ENCODE measurements at regions not wholly inside any gene's neighbourhood (a gene's known extent, or its start where the extent isn't known, plus 50 kb on each side); places are given as distances from the start of the nearest gene placed in this dataset.

DNA sequence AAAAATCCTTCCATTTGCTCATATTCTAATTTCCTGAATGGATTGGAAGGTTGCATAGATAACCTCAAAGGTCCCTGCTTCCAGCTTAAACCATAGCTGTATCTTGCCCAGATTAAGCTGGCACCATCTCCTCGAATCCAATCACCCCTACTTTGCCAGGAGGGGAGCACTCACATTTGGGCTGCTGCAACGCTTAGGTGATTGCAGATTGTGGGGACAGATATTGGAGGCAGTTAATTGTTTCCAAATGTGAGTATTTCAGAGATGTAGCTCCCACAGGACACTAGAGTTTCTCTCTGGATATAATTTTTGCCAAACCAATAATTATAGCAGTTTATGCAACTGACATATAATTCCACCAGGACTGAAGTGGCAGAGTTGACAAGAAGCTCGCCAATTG, 53.5 kb upstream of the ACSL1 start:
- DNase-seq: no peak

DNA sequence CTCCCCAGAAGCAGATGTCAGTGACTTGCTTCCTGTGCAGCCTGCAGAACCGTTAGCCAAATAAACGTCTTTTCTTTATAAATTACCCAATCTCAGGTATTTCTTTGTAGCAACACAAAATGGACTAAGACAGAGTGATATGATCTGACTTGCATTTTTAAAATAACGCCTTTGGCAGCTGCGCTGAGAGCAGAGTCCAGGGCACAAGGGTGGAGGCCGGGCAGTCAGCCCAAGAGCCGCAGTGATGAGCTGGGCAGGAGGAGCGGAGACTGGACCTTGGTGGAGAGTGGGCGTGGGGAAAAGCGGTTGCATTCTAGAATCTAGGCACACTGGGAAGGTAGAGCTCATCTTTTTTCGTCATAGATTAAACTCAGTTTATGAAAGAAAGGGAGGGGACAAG, 56.5 kb upstream of the ACSL1 start:
- DNase-seq: no peak

DNA sequence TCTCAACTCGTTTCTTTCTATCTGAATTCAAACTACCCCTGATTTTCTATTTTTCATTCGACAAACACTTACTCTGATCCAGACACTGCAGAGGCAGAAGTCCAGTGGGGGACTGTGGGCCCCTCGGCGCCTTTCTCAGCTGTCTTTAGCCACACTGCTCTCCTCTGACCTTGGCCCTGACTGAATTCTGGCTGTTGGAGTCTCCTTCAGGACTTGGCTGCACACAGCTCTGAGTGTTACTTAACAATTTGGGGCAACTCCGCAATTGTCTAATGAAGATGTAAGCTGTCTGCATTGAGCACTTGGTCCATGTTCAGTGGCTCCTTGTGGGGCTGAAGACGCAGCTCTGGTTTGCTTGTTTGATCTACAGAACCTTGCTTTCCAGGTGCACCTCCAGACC, 57.3 kb upstream of the ACSL1 start:
- DNase-seq: no peak

DNA sequence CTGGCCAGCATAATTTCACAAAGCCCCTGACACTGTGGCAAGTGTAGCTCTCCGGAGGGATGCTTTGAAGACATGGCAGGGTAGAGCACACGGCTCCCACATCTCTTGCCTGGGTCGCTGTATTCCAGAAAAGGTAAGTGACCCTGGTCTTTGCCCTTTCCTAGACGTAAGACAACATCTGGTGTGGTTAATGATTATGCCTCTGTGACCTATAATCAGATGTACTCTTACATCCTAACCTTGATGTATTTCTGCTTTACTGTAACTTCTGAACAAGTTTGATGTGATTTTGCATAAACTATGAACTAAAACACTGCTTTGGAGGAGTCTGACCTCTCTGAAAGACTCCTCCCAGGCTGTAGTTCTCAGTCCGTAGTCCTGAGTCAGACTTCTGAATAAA, 59.1 kb upstream of the ACSL1 start:
- DNase-seq: no peak

DNA sequence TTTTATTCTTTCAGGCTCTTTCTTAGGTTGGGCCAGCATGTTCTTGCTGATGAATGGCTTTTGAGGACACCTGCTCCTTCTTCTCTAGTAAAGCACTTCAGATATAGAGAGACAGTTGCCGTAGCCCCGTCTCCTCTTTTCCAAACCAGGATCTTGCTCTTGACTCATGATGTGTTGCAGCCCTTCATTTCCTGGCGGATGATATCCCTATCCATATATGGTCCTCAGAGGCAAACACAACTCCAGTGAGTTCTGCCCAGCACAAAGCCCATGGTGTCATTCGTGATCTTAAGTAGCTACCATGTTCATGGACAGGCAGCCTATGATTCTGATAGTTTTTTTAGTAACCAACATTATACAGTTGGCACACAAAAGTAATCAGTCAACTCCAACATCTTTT, 59.8 kb upstream of the ACSL1 start:
- no peak for DNase-seq

DNA sequence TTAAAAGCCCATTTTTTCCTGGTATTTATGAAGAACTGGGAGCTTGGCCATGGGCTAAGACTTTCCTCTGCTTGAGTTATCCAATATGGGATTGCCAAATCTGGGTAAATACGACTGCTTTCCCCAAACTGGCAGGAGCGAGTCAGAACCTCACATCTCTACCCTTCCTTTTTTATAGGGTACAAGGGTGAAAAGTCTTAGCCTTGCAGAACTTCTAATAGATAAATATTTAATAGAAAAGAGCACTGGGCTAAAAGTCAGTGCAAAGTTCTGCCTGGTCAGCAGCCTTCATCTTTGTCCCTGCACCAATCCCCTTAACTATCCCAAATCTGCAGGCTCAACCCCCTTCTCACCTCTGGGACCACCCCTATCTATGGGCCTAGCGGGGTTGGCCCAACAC, 61.6 kb upstream of the ACSL1 start:
- no peak for DNase-seq

DNA sequence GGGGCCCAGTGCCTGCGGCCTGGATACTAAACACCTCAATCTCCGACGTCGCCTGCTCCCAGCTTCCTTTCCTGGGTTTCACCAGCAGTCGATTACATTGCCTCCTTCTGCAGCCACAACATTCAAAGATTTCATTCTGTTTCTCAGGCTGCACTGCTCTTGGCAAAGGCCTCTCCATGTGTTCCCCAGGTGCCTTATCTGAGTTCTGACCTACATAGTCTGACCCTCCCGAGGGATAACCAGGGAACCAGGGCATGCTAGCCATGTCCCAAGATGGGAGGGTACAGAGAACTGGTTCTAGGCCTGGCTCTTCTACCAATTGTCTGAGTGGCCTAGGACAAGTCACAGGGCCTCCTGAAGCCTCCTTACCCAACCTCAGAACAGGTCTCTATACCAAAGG, 62.2 kb upstream of the ACSL1 start:
- no peak for DNase-seq

DNA sequence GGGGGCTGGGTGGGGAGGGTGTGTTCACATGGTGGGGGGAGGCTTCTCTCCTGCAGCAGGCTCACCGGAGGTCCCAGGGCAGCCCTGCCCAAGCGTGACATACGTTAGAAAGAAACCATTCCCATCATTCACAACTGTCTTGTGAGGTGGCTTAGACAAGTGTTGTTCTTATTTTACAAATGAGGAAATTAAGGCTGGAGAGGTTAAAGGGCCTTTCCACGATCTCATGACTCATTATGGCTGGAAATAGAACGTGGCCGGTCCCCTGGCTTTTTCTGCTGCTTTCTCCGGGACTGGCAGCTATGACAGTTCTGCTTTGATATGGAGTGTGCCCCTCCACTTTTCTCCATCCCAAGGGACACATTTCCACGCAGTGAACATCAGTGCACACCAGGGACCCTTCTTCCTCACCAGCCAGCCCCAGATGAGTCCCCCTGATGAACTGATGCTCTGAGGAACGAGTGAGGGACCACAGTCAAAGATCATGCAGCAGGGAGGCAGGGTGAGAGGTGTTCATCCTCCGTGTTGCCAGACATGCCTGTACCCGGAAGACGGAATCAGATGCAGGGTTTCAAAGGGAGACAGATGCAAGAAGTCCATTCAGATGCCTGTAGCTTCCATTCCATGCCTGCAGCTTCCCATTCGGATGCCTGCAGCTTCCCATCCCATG, 64.0 kb upstream of the ACSL1 start:
- DNase-seq: no peak

DNA sequence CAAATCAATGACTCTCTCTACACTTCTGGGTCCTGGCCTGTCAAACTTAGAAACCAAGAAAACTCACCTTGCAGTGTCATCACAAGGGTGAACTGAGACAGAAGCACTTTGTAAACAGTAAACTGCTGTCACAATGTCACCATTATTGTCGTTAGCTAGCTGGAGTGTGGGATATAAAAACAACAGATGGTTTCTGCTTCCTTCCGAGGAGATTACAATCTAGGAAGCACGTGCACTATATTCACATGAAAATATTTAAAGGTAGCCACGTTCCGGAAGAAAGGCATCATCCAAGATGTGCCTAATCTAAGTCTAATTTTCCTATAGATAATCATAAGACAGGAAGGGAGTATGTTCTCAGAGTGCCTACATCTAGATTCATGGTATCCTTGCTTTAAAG, 64.7 kb upstream of the ACSL1 start:
- DNase-seq: no peak

DNA sequence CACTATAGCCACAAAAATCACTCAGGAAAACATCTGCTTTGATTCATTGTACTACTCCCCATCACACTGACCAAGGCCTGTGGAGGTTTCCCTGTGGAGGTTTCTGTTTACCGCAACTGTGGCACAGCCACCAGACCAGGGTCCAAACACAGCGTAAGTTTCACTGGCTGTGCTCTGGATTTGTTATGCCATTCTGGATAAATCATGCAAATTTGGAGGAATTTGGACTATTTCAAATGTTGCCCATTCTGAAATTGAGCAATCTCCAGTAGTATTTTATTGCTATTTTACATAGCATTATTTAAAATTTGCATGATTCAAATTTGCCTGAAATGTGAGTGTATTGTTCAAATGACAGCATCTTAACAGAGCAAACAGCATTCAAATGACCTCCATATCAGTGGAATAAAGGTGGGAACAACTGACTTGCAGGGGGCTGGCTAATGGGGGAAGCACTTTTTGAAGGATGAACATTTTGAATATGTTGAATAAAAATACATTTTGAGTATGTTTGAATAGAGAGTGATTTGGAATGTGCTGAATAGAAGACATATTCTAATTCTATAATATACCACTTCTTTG, 66.1 kb upstream of the ACSL1 start:
- no peak for DNase-seq

DNA sequence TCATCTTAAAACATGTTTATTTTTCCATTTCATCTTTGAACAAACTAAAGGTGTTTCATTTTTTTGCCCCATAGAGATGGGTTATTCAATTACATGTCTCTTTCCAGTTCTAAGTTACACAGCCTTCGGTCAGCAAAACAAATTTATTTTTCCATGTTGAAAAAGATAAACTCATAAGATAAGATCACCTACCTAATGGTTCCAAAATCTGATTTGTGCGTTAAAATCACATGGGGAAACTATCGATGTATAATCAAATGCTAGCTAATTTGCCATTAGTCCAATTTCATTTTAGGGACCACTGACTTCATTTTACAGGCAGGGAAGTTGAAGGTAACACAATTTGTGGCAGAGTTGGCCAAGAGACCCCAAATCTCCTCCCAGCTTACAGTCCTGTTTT, 67.2 kb upstream of the ACSL1 start:
- DNase-seq: no peak

DNA sequence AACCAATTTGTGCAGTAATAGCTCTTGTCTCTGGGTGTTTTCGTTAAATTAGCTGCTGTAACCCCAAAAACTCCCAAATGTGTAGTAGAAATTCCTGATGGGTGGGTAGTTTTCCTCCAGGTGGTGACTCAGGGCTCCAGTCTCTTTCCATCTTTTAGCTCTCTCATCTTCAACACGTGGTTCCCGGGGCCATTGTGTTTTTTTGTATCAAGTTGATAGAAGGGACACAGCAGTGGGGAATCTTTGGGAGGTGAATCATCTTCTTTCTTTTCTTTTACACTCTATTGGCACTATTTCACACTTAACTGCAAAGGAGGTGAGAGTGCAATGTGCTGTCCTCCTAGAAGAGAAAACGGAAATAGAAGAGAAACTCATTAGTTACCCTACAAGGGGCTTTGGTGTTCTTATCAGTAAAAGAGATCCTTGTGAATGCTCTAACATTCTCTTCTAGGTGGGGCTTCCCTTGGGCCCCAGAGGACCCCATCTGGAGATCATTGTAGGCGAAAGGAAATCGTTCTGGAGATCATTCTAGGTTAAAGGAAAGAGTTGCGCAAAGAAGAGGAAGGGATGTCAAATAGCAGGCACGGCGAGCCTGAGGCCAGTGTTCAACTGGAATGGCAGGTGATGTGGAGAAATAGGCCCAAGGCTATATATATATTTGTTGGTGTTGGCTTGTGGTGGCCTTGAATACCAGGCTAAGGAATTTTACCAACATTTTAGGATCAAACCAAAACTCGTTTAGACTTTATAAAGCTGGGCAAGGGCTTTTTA, 68.2 kb upstream of the ACSL1 start:
- no peak for DNase-seq

DNA sequence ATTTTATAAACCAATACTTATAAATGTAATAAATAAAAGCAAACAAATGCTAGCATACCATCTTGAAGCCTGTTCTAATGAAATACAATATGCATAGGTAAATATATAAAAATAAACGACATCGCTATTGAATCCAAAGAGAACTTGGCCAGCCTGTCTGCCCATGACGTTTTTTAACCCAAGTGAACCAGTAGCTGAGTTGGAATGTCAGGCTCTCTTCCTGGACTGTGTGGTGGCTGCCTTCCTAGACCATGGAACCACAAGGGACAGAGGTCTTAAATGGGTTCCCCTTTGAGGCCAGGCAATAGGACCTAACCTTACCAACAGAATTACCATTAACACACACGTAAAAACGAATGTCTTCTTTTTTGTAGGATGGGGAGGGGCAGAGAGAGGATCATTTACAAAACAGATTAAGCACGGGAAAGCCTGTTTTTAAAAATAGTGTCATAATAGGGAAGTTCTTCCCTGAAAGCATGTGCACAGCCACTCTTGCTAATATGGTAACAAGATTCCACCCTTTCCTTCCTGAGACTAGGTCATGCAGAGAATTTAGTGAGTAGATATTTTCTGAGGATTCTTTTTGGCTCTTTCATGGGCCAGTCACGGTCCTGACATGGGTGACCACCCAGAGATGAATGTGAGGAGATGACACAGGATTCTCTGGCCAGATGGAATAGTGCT, 69.4 kb upstream of the ACSL1 start:
- DNase-seq: no peak

DNA sequence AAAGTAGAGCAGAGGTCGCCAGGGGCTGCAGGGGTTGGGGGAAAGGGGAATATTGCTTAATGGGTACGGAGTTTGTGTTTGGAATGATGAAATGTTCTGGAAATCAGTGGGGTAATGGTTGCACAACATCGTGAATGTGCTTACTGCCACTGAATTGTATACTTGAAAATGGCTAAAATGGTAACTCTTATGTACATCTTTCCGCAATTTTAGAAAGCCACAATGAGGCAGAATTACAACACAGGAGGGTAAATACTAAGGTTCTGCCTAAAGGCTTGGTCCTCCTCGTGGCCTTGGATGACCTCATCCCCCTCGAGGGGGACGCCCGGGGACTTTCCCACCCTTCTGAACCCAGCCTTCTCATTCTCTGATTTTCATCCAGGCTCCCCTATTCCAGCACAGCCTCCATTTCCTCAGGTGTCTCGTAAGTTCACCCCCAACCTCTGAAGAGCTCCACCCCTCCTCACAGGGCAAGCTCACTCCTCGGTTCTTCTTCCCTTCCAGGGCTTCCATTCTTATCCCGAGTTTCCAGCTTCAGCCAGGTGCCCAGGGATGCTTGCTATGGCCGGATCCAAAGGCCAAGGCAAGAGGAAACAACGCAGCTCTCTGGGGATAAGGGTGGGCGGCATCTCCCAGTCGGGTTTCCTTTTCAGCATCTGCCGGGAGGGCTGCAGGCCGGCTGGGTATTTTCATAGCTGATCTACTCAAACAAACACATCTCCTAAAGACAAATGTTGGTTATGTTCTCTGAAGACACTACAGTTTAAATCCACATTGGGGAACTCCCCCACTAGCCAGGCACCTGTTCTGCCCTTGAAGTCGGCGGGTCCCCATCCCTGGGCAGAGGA, 71.3 kb upstream of the ACSL1 start:
- no peak for DNase-seq

DNA sequence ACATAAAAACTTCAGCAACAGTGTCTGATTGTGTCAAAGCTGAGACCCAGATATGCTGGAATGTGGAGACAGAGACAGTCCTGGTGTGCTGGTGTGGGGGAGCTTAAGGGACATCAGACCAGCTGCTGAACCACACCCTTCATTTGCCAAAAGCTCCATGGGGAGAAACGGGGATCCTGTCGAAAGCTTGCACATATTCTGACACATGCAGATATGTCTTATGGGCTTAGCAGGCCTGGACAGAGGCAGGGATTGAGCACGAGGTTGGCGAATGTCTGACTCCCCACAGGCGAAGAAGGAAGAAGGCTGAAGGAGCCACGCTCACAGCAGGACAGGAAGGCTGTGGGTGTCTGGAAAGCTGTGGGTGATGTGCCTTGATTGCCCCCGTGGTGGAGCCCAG, 72.1 kb upstream of the ACSL1 start:
- no peak for DNase-seq

DNA sequence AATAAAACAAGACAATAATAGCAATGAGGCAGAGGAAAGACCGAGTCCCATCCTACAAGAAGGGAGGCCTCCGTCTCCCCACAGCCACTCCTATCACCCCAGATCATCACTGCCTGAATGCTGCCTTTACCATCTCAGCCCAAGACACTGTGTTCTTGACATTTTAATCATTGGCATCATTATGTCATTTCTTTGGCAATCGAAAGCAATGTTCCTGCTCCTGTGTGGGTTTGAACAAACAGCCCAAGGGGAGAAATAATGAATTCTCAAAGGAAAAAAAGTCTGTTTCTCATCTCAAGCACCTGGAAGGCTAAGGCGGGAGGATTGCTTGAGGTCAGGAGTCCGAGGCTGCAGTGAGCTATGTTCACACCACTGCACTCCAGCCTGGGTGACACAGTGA, 73.0 kb upstream of the ACSL1 start:
- DNase-seq: no peak

DNA sequence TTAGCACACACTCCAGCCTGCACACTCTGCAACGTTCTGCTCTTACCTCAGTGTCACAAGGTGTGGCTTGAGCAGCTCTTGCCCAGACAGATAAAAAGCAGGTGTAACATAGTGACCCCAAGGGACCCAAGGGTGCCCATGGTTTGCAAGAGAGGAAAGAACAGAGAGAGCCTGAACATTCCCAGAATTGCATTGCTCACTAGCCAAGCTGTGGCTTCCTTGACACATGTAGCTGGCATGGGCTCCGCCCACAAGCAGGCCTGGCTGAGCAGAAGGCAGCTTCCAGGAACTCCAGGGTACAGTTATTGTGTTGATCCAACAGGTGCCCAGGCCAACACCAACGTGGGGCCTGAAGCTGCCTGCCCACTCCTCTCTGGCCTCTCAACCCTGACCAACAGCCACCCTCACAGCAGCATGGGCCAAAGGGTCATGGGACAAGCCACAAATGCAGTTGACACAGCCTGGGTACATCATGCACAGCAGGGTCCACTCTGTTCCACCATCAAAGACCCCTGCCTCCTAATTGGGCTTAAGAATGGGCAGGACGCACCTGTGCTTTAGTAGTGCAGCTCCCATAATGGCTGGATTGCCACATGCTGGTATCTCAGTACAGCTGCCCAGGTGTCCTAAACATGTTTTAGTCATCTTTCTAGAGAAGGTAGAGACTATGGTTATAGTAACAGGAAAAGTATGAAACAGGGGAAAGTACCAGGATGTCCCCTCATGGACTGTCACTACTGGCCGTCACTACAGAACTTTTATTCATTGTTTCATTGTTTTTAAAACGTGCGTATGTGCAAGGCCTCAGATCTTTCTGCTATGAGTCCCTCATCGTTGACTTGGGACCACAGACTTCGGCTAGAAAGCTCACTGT, 73.7 kb upstream of the ACSL1 start:
- no peak for DNase-seq

DNA sequence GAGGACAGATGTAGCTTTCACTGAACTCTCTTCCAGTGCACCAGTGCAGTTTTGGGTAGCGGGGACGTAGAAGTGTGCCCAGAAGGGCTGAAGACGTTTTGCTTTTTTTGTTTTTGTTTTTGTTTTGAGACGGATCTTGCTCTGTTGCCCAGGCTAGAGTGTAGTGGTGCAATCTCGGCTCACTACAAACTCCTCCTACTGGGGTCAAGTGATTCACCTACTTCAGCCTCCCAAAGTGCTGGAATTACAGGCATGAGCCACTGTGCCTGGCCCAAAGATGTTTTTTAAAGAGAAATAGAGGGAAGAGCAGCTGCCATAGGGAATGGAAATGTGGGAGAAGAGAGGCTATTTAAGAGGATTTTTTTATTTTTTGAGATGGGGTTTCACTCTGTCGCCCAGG, 74.4 kb upstream of the ACSL1 start:
- no peak for DNase-seq

DNA sequence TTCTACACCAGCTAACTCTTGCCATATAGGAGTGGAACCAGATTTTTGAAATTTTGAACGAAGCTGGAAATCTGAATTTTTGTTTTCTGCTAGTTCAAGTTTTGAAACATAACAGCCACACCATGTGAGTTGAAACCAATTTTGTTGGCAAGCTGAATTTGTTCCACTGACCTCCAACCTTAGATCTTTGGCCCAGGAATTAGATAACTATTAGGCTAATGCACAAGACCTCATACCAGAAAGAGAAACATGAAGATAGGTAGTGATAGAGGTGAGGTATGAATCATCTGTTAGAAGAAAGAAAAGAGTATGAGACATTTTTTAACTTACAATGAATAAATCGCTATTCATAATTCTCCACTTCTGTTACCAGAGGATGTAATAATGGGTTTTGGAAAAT, 76.8 kb upstream of the ACSL1 start:
- no peak for DNase-seq

DNA sequence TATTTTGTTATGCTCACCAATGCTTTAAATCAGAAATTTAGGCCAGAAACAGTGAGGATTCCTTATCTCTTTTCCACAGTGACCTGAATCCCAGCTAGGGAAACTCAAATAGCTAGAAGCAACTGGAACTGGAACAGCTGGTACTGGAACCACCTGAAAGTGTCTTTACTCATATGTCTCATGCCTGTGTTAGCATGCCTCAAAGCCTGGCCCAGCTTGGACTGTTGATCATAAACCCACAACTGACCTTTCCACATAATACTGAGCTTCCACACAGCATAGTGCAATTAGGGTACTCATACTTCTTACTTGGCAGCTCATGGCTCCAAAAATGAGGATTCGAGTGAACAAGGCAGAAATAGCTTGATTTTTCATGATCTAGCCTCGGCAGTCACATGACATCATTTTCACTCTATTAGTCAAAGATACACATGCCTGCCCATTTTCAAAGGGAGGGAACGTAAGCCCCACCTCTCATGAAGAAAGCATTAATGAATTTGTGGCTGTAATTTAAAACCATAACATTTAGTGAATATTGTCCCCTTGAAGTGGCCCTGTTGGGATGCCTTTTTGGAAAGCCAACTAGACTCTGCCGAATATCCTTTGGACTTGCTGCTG, 80.8 kb upstream of the ACSL1 start:
- DNase-seq: no peak

DNA sequence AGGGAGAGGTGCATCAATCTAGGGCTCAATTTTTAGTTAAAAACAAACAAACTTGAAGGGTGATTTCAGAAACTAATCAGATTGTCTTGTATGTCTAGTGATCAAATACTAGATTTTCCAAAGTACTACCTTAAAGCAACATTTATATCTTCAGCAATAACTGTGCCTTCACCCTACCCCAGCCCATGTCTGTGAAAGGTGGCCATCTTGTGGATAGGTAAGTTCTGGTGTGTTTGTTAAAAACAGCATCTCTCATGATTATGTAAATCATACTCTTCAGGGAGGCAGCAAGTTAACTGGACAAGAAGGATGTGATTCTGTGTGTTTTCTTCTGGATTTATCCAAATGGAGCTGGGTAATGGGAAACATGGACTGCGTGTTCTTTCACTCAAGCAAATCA, 81.4 kb upstream of the ACSL1 start:
- peak in 1 of 5 experiments; percentile 17 for DNase-seq

All from T-helper 2 cell (primary cell).